Lung (tissue), 11 donors: ENCODE measurements at regions not wholly inside any gene's neighbourhood (a gene's known extent, or its start where the extent isn't known, plus 50 kb on each side); places are given as distances from the start of the nearest gene placed in this dataset.

Experiments used
- ATAC-seq: fragments of 200-7000 bp; cut with Tn5 transposase; one replicate; pipeline ENCODE4 v1.9.1; 2020; ENCODE audit warnings: moderate number of reproducible peaks; ENCODE audit not compliant: insufficient read depth, low FRiP score
- DNase-seq, 3 donors: peaks; one replicate each; pipeline ENCODE4 v3.0.0-alpha.2; 2013 to 2017
- H3K27ac ChIP-seq, 2 donors: one replicate each; pipeline ENCODE4 v1.5.1; 2013; ENCODE audit warnings: mild to moderate bottlenecking in 2 of 2, moderate library complexity in 2 of 2, control low read depth in 1 of 2, inconsistent platforms in 1 of 2, low read depth in 1 of 2, low read length in 1 of 2
- H3K27me3 ChIP-seq, 3 donors: one replicate each; pipeline ENCODE4 v1.5.1; 2013; ENCODE audit warnings: low read length in 2 of 3; ENCODE audit not compliant: control insufficient read depth in 3 of 3, insufficient read depth in 3 of 3
- H3K36me3 ChIP-seq, 4 donors: one replicate each; pipeline ENCODE4 v1.5.1; 2013; ENCODE audit warnings: low read length in 4 of 4, mild to moderate bottlenecking in 1 of 4, moderate library complexity in 1 of 4; ENCODE audit not compliant: control insufficient read depth in 4 of 4, insufficient read depth in 4 of 4
- H3K4me1 ChIP-seq, 5 donors: one replicate each; pipeline ENCODE4 v1.5.1; 2013; ENCODE audit warnings: low read length in 5 of 5, mild to moderate bottlenecking in 2 of 5, moderate library complexity in 1 of 5; ENCODE audit not compliant: control insufficient read depth in 5 of 5, insufficient read depth in 5 of 5
- H3K4me3 ChIP-seq: one replicate; pipeline ENCODE4 v1.5.1; 2013; ENCODE audit warnings: mild to moderate bottlenecking, control low read depth, moderate library complexity
- H3K9ac ChIP-seq, 2 donors: one replicate each; pipeline ENCODE4 v1.5.1; 2013; ENCODE audit warnings: low read length in 2 of 2, control low read depth in 1 of 2; ENCODE audit not compliant: insufficient read depth in 1 of 2
- H3K9me3 ChIP-seq, 4 donors: one replicate each; pipeline ENCODE4 v1.5.1; 2013; ENCODE audit warnings: low read length in 3 of 4, mild to moderate bottlenecking in 1 of 4, moderate library complexity in 1 of 4; ENCODE audit not compliant: control insufficient read depth in 4 of 4, insufficient read depth in 3 of 4
- CTCF ChIP-seq: IDR thresholded peaks from 2 replicates; pipeline ENCODE4 v1.5.1; 2012; ENCODE audit warnings: mild to moderate bottlenecking; ENCODE audit errors: control extremely low read depth, extremely low read depth
- whole genome bisulfite sequencing, 2 donors: extraction: QIAGEN DNeasy Blood & Tissue Kit; methylation state at CpG; one replicate each; pipeline ENCODE4 v1.1.7; 2013; 5-methylcytosine and 5-hydroxymethylcytosine counted together
- donor health status: control.
- donor health status: control.
- donor health status: Bipolar disorder and iron deficiency.
- donor health status: healthy.
- donor health status: DM: yes; HTN: yes; CAD: no.

- no peak overlapping the region for H3K27ac ChIP-seq
- no peak overlapping the region for H3K4me3 ChIP-seq
- TF ChIP-seq CTCF = no peak
- H3K9ac ChIP-seq = no peak overlapping the region
- 6 to 13% methylated on average over 1 of the region's 1 CpG for WGBS, 2 donors
- no peak for ATAC-seq
- no peaks in the 10 kb centered on the region for H3K27me3 ChIP-seq
- H3K9me3 ChIP-seq = peaks cover 0 to 4% (median 0%) of the 10 kb centered on the region in 4 donors
- H3K4me1 ChIP-seq = no peaks in the 10 kb centered on the region
- DNase-seq = no peak
- no peaks in the 10 kb centered on the region for H3K36me3 ChIP-seq
Measured at GRCh38 chr5:87886164-87886563, 382.5 kb downstream of the TMEM161B start.

- 63 to 79% methylated on average over 1 of the region's 1 CpG for WGBS, 2 donors
- no peak for ATAC-seq
- DNase-seq = peak in 1 of 3 donors; percentile 1
- peaks cover 0 to 4% (median 0%) of the 10 kb centered on the region in 4 donors for H3K9me3 ChIP-seq
- H3K4me1 ChIP-seq = no peaks in the 10 kb centered on the region
- no peaks in the 10 kb centered on the region for H3K36me3 ChIP-seq
- no peak for TF ChIP-seq CTCF
- H3K27ac ChIP-seq = no peak overlapping the region
- no peak overlapping the region for H3K9ac ChIP-seq
- H3K27me3 ChIP-seq = no peaks in the 10 kb centered on the region
- H3K4me3 ChIP-seq = no peak overlapping the region
Measured at GRCh38 chr5:87885758-87886157, 382.9 kb downstream of the TMEM161B start.

GRCh38 chr5:87877495-87877894, 391.1 kb downstream of the TMEM161B start:
- ATAC-seq = no peak
- DNase-seq = no peak
- WGBS, 2 donors = 64 to 82% methylated on average over 2 of the region's 2 CpGs

More at GRCh38 chr5:87877495-87877894, 391.1 kb downstream of the TMEM161B start:
- no peaks in the 10 kb centered on the region for H3K36me3 ChIP-seq
- no peak overlapping the region for H3K9ac ChIP-seq
- H3K4me1 ChIP-seq = no peaks in the 10 kb centered on the region
- no peak overlapping the region for H3K4me3 ChIP-seq
- no peak for TF ChIP-seq CTCF
- H3K27me3 ChIP-seq = no peaks in the 10 kb centered on the region
- peaks cover 0 to 8% (median 0%) of the 10 kb centered on the region in 4 donors for H3K9me3 ChIP-seq
- H3K27ac ChIP-seq = no peak overlapping the region
